ENCODE measurements at regions not wholly inside any gene's neighbourhood (a gene's known extent, or its start where the extent isn't known, plus 50 kb on each side); places are given as distances from the start of the nearest gene placed in this dataset.

- TF ChIP-seq EZH2 (IDR thresholded peaks at IDR 0.05; ENCODE audit: borderline replicate concordance, insufficient read depth, low read depth, low read length, poor library complexity, severe bottlenecking) = no peak
- no peak for TF ChIP-seq CTCF (IDR thresholded peaks at IDR 0.05)
- DNase-seq (no peak), ATAC-seq (ENCODE audit: low read depth) (no peak)
- Histone ChIP-seq H3K4me2 (replicated peaks; ENCODE audit: low read depth, low read length, poor library complexity, severe bottlenecking) (no peak overlapping the region), H4K20me1 (ENCODE audit: control insufficient read depth, insufficient read depth, low read length, poor library complexity, severe bottlenecking) (no peaks in the 10 kb centered on the region), H3K4me1 (ENCODE audit: control insufficient read depth in 2 of 2, insufficient read depth in 2 of 2, low read length in 2 of 2) (no peaks in the 10 kb centered on the region), H3K27ac (ENCODE audit: low read length in 2 of 2) (no peak overlapping the region), H2AFZ (ENCODE audit: insufficient read depth, low read depth, low read length, poor library complexity, severe bottlenecking) (no peak overlapping the region), H3K9ac (ENCODE audit: low read length) (no peak overlapping the region), H3K9me3 (ENCODE audit: control extremely low read depth in 1 of 3, control insufficient read depth in 2 of 3, insufficient read depth in 1 of 3, low read length in 2 of 3) (no peaks in the 10 kb centered on the region), H3K79me2 (ENCODE audit: control insufficient read depth, insufficient read depth, low read length) (no peaks in the 10 kb centered on the region), H3K27me3 (replicated peaks in 1 of 4; ENCODE audit: control extremely low read depth in 1 of 4, control insufficient read depth in 3 of 4, insufficient read depth in 4 of 4, low read length in 3 of 4) (no peaks in the 10 kb centered on the region), H3K4me3 (ENCODE audit: control extremely low read depth in 1 of 5, extremely low read depth in 1 of 5, insufficient read depth in 1 of 5, low read depth in 2 of 5, low read length in 4 of 5) (no peak overlapping the region), H3K36me3 (replicated peaks in 1 of 2; ENCODE audit: control extremely low read depth in 1 of 2, control insufficient read depth in 1 of 2, extremely low read depth in 1 of 2, insufficient read depth in 2 of 2, low read length in 1 of 2) (no peaks in the 10 kb centered on the region)
- Mint-ChIP-seq H3K4me1 (no peaks in the 10 kb centered on the region), H3K9me3 (ENCODE audit: insufficient read depth) (no peaks in the 10 kb centered on the region), H3K27me3 (peaks cover 10% of the 10 kb centered on the region), H3K4me3 (no peak overlapping the region), H3K27ac (no peak overlapping the region)
- intact Hi-C loops (cut with micrococcal nuclease) = no loop called here
- WGBS (ENCODE audit: insufficient coverage) = 83% methylated on average over 1 of the region's 1 CpG
- ChIA-PET CTCF (no interaction called here), POLR2A (no interaction called here)
These were observed 220.1 kb downstream of the BLID start for GRCh38 chr11:121895919-121896318.

GRCh38 chr11:121894581-121894980, 221.4 kb downstream of the BLID start:
- H4K20me1 ChIP-seq (ENCODE audit: control insufficient read depth, insufficient read depth, low read length, poor library complexity, severe bottlenecking) = no peaks in the 10 kb centered on the region
- H3K9ac ChIP-seq (ENCODE audit: low read length) = no peak overlapping the region
- H3K4me3 ChIP-seq (ENCODE audit: control extremely low read depth in 1 of 5, extremely low read depth in 1 of 5, insufficient read depth in 1 of 5, low read depth in 2 of 5, low read length in 4 of 5) = no peak overlapping the region
- H3K4me3 Mint-ChIP-seq = no peak overlapping the region
- WGBS (ENCODE audit: insufficient coverage) = 80% methylated on average over 1 of the region's 3 CpGs
- no peak for TF ChIP-seq EZH2 (IDR thresholded peaks at IDR 0.05; ENCODE audit: borderline replicate concordance, insufficient read depth, low read depth, low read length, poor library complexity, severe bottlenecking)
- no peak for TF ChIP-seq CTCF (IDR thresholded peaks at IDR 0.05)
- no peak overlapping the region for H3K27ac ChIP-seq (ENCODE audit: low read length in 2 of 2)
- ATAC-seq (ENCODE audit: low read depth) (no peak), DNase-seq (no peak)
- H3K36me3 ChIP-seq (replicated peaks in 1 of 2; ENCODE audit: control extremely low read depth in 1 of 2, control insufficient read depth in 1 of 2, extremely low read depth in 1 of 2, insufficient read depth in 2 of 2, low read length in 1 of 2) = no peaks in the 10 kb centered on the region
- ChIA-PET POLR2A (no interaction called here), CTCF (no interaction called here)
- no peaks in the 10 kb centered on the region for H3K9me3 Mint-ChIP-seq (ENCODE audit: insufficient read depth)
- no peaks in the 10 kb centered on the region for H3K4me1 ChIP-seq (ENCODE audit: control insufficient read depth in 2 of 2, insufficient read depth in 2 of 2, low read length in 2 of 2)
- no peak overlapping the region for H2AFZ ChIP-seq (ENCODE audit: insufficient read depth, low read depth, low read length, poor library complexity, severe bottlenecking)
- no peak overlapping the region for H3K27ac Mint-ChIP-seq
- H3K27me3 ChIP-seq (replicated peaks in 1 of 4; ENCODE audit: control extremely low read depth in 1 of 4, control insufficient read depth in 3 of 4, insufficient read depth in 4 of 4, low read length in 3 of 4) = no peaks in the 10 kb centered on the region
- no peak overlapping the region for H3K4me2 ChIP-seq (replicated peaks; ENCODE audit: low read depth, low read length, poor library complexity, severe bottlenecking)
- no peaks in the 10 kb centered on the region for H3K9me3 ChIP-seq (ENCODE audit: control extremely low read depth in 1 of 3, control insufficient read depth in 2 of 3, insufficient read depth in 1 of 3, low read length in 2 of 3)
- intact Hi-C loops (cut with micrococcal nuclease) = no loop called here
- H3K4me1 Mint-ChIP-seq = no peaks in the 10 kb centered on the region
- peaks cover 13% of the 10 kb centered on the region for H3K27me3 Mint-ChIP-seq
- H3K79me2 ChIP-seq (ENCODE audit: control insufficient read depth, insufficient read depth, low read length) = no peaks in the 10 kb centered on the region
